Adipose tissue (tissue), 3 donors: ENCODE measurements at regions not wholly inside any gene's neighbourhood (a gene's known extent, or its start where the extent isn't known, plus 50 kb on each side); places are given as distances from the start of the nearest gene placed in this dataset.

Source experiments
- H3K27ac ChIP-seq: one replicate; pipeline ENCODE4 v1.5.1; 2013; ENCODE audit warnings: low read depth, low read length
- WGBS, 3 donors: extraction: QIAGEN DNeasy Blood & Tissue Kit; methylation state at CpG; one replicate each; pipeline ENCODE4 v1.1.7; 2013; 5-methylcytosine and 5-hydroxymethylcytosine counted together
- donor health status: healthy with polysubstance abuse.
- donor health status: Bipolar disorder and iron deficiency.
- donor health status: healthy.

GRCh38 chr12:105831372-105831771 lies 307.4 kb downstream of the NUAK1 start:
- WGBS, 3 donors: 83 to 96% (median 90%) methylated on average over 3 of the region's 3 CpGs
- H3K27ac ChIP-seq: no peak overlapping the region

GRCh38 chr12:105832021-105832420 lies 306.7 kb downstream of the NUAK1 start:
- H3K27ac ChIP-seq: no peak overlapping the region
- WGBS, 3 donors: 81 to 86% (median 86%) methylated on average over 6 of the region's 6 CpGs

GRCh38 chr12:105832806-105833205 lies 305.9 kb downstream of the NUAK1 start:
- no peak overlapping the region for H3K27ac ChIP-seq
- WGBS, 3 donors: 82 to 94% (median 87%) methylated on average over 4 of the region's 4 CpGs

GRCh38 chr12:105834496-105834895 lies 304.3 kb downstream of the NUAK1 start:
- 81 to 92% (median 89%) methylated on average over 2 of the region's 2 CpGs for WGBS, 3 donors
- no peak overlapping the region for H3K27ac ChIP-seq

- WGBS, 3 donors: 81 to 88% (median 82%) methylated on average over 4 of the region's 4 CpGs
- H3K27ac ChIP-seq: no peak overlapping the region
These were observed 303.0 kb downstream of the NUAK1 start for GRCh38 chr12:105835580-105836241.

GRCh38 chr12:105836242-105836622 lies 302.5 kb downstream of the NUAK1 start:
- H3K27ac ChIP-seq: no peak overlapping the region
- WGBS, 3 donors: 74 to 90% (median 89%) methylated on average over 2 of the region's 2 CpGs

- no peak overlapping the region for H3K27ac ChIP-seq
- 92 to 97% (median 93%) methylated on average over 4 of the region's 4 CpGs for WGBS, 3 donors
These were observed 299.1 kb downstream of the NUAK1 start for GRCh38 chr12:105839629-105840127.

GRCh38 chr12:105840384-105840783 lies 298.4 kb downstream of the NUAK1 start:
- H3K27ac ChIP-seq: no peak overlapping the region
- 60 to 88% (median 87%) methylated on average over 4 of the region's 4 CpGs for WGBS, 3 donors

GRCh38 chr12:105841840-105842239 lies 296.9 kb downstream of the NUAK1 start:
- H3K27ac ChIP-seq: no peak overlapping the region
- 58 to 70% (median 63%) methylated on average over 4 of the region's 4 CpGs for whole genome bisulfite sequencing, 3 donors

- 59 to 77% (median 60%) methylated on average over 2 of the region's 2 CpGs for WGBS, 3 donors
- no peak overlapping the region for H3K27ac ChIP-seq
These were observed 295.2 kb downstream of the NUAK1 start for GRCh38 chr12:105843561-105843960.

- WGBS, 3 donors: 75 to 81% (median 77%) methylated on average over 11 of the region's 11 CpGs
- H3K27ac ChIP-seq: no peak overlapping the region
These were observed 294.6 kb downstream of the NUAK1 start for GRCh38 chr12:105843986-105844760.

- no peak overlapping the region for H3K27ac ChIP-seq
These were observed 292.4 kb downstream of the NUAK1 start for GRCh38 chr12:105846331-105846730.

GRCh38 chr12:105847068-105847467 lies 291.7 kb downstream of the NUAK1 start:
- H3K27ac ChIP-seq: no peak overlapping the region
- 72 to 93% (median 90%) methylated on average over 1 of the region's 1 CpG for WGBS, 3 donors

- 78 to 93% (median 87%) methylated on average over 2 of the region's 2 CpGs for WGBS, 3 donors
These were observed 290.5 kb downstream of the NUAK1 start for GRCh38 chr12:105848286-105848685.

GRCh38 chr12:105850103-105850968 lies 288.4 kb downstream of the NUAK1 start:
- WGBS, 3 donors: 52 to 76% (median 60%) methylated on average over 6 of the region's 6 CpGs
- H3K27ac ChIP-seq: no peak overlapping the region

More at GRCh38 chr12:105848286-105848685, 290.5 kb downstream of the NUAK1 start:
- no peak overlapping the region for H3K27ac ChIP-seq

- no peak overlapping the region for H3K27ac ChIP-seq
- 53 to 55% (median 55%) methylated on average over 7 of the region's 7 CpGs for WGBS, 3 donors
These were observed 286.3 kb downstream of the NUAK1 start for GRCh38 chr12:105852496-105852895.

GRCh38 chr12:105852951-105853350 lies 285.8 kb downstream of the NUAK1 start:
- H3K27ac ChIP-seq: no peak overlapping the region
- 27 to 56% (median 37%) methylated on average over 2 of the region's 2 CpGs for WGBS, 3 donors

GRCh38 chr12:105854071-105854470 lies 284.7 kb downstream of the NUAK1 start:
- WGBS, 3 donors: 42 to 78% (median 64%) methylated on average over 2 of the region's 2 CpGs
- no peak overlapping the region for H3K27ac ChIP-seq
